GOT3 (cell line): ENCODE measurements at regions not wholly inside any gene's neighbourhood (a gene's known extent, or its start where the extent isn't known, plus 50 kb on each side); places are given as distances from the start of the nearest gene placed in this dataset.
A peak's percentile ranks its signal among the peaks of the same experiment; 100 is the strongest.

ENCODE experiments used
- DNase-seq: peaks from one replicate; lab custom pipeline; 2025; ENCODE audit warnings: mixed read lengths; lab: John Stamatoyannopoulos, UW

- DNase-seq = peak; percentile 19
Measured at GRCh38 chr5:170451747-170452365, 52.0 kb upstream of the KCNIP1 start.

DNA sequence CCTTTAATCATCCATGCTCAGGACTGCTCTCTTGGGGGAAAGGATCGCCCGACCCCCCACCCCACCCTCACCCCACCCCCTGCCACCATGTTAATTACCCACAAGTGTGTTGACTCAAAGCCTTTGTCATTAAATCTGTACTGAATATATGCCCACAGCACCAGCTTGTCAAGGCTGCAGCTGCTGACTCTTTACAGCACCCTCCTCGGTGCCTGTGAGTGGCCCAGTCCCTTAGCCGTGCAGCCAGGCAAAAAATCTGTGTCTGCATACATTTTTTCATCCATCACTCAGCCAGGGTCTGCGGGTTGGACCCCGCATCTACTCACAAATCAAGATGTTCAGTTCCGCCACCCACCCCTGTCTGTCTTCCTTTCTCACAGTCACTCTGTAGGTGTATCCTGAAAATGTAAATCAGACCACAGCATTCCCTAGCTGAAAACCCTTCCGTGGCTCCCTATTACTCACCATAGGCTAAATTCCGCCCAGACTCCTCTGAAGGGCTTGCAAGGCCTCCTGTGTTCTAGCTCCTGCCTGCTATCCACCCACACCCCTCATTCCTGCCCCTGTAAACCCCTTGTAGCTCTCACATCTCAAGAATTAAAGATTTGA lies 53.7 kb upstream of the KCNIP1 start:
- no peak for DNase-seq

GRCh38 chr5:170449232-170449631 lies 54.6 kb upstream of the KCNIP1 start:
- DNase-seq = no peak

DNA sequence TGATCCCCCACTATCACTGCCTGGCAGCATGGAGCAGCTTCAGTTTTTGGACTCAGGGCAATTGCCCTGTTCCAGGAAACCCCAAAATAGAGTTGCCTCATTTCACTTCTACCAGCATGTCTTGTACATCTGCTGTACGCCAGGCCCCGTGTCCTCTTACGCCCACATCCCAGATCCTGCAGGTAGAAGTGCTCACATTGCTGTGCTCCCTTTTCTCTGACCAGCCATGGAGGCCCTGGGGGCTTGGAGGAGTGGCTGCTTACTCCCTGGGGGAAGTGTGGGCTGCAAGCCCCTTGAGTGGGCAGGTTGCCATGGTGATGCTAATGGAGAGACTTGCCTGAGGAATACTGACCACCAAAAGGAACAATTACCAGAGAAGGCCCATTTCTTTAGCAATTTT lies 55.6 kb upstream of the KCNIP1 start:
- DNase-seq = no peak

- no peak for DNase-seq
Measured at GRCh38 chr5:170446365-170446764, 57.2 kb upstream of the KCNMB1 start.

GRCh38 chr5:170445936-170446335 lies 56.8 kb upstream of the KCNMB1 start:
- no peak for DNase-seq

DNA sequence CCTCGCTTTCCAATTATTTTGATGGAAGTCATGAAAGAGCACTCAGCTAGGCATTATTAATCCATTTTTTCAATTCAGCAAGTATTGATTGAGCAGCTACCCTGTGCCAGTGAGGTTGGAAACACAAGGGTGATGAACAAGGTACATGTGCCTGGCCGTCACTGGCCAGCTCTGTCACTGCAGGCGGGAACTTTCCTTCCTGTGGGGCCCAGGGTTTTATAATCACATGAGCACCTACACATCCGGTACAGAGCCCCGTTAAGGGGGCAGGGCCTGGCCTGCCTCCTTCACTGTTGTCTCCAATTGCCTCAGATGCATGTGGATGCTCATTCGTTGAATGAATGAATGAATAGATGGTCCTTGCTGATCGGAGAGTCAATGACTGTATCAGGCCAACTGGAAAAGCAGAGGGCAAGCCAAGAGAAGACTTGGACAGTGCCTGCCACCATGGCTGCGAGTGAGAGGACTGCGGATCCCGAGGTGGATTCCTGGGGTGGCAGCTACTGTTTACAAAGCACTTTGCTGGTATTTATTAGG lies 55.9 kb upstream of the KCNMB1 start:
- no peak for DNase-seq

DNA sequence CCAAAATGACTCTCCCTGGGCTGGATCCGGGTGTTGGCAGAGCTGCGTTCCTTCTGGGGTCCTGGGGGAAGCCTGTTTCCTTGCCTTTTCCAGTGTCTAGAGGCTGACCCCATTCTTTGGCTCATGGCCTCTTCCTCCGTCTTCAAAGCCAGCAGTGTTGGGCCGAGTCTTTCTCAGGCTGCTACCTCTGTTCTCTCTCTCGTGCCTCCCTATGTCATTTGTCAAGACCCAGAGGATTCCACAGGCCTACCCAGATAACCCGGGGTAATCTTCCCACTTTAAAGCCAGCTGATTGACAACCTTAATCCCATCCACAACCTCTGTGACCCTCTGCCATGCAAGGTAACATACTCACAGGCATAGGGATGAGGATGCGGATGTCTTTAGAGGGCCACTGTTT lies 55.0 kb upstream of the KCNMB1 start:
- no peak for DNase-seq

- DNase-seq = no peak
Measured at GRCh38 chr5:170443624-170444023, 54.5 kb upstream of the KCNMB1 start.

DNA sequence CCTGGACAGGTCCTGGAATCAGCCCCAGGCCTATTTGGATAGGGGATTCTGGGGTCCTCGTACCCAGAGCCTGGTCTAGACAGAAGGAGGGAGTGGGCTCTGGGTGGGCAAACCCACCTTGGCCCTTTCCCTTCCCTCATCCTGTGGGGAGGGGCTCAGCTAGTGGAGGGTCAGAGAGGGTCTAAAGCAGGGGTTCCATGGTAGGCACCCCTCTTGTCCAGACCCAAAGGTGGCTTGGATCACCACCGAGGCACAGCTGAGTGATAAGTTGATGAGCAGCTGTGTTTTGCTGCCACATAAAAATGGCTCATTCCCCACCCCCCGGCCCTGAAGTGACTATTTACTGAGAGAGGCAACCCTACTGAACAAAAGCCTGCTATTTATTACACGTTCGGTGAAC lies 53.8 kb upstream of the KCNMB1 start:
- DNase-seq = no peak

GRCh38 chr5:170442391-170442790 lies 53.2 kb upstream of the KCNMB1 start:
- DNase-seq = no peak

DNA sequence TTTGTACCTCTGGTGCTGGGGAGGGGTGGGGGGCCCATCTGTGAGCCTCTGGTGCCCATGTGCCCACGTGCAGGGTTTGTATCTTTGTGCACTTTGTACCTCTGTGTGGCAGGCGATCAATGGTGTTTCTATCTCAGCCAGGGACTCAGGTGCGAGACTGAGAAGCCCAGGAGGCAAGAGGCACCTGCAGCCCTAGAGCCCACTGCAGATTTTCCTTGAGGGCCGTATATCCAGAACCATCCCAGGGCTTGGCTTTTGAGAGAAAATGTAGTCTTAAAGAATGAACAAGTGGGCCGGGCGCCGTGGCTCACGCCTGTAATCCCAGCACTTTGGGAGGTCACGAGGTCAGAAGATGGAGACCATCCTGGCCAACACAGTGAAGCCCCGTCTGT lies 52.2 kb upstream of the KCNMB1 start:
- no peak for DNase-seq

GRCh38 chr5:170440771-170441392 lies 51.7 kb upstream of the KCNMB1 start:
- DNase-seq = no peak

DNA sequence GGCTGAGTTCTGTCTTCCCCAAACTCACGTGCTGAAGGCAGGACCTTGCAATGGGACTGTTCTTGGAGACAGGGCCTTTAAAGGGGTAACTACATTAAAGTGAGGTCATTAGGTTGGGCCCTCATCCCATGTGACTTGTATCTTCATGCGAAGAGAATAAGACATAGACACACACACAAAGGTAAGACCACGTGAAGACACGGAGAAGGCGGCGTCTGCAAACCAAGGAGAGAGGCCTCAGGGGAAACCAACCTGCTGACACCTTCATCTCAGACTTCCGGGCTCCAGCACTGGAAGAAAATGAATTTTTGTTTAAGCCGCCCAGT lies 50.7 kb upstream of the KCNMB1 start:
- DNase-seq = no peak

- no peak for DNase-seq
Measured at GRCh38 chr5:170439223-170439943, 50.2 kb upstream of the KCNMB1 start.
